ENCODE measurements at regions not wholly inside any gene's neighbourhood (a gene's known extent, or its start where the extent isn't known, plus 50 kb on each side); places are given as distances from the start of the nearest gene placed in this dataset.

DNA sequence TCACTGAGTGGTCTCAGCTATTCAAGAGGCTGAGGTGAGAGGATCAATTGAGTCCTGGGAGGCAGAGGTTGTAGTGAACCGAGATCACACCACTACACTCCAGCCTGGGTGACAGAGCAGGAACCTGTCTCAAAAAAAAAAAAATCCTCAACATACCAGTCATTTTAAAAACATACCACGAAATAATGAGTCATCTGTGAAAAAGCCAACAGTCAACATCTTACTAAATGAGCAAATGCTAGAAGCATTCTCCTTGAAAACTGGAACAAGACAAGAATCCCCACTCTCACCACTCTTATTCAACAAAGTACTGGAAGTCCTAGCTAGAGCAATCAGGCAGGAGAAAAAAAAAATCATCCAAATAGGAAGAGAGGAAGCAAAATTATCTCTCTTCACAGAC is 104.0 kb upstream of the ARHGEF9 start:
- H3K4me3 ChIP-seq (ENCODE audit: control insufficient read depth in 2 of 3, extremely low read depth in 1 of 3, insufficient read depth in 2 of 3, low read depth in 1 of 3, low read length in 3 of 3) = no peak overlapping the region
- no peak overlapping the region for H3K4me2 ChIP-seq (ENCODE audit: control insufficient read depth, extremely low read depth, insufficient read depth, low read depth, low read length)
- FAIRE-seq = no peak
- peaks cover 6% of the 10 kb centered on the region for H3K9me3 ChIP-seq (ENCODE audit: control insufficient read depth, low read depth, low read length)
- H4K20me1 ChIP-seq (ENCODE audit: control insufficient read depth, extremely low read depth, insufficient read depth, low read length) = no peaks in the 10 kb centered on the region
- TF ChIP-seq CTCF (optimal IDR thresholded peaks at IDR 0.05 in 1 of 3, IDR thresholded peaks at IDR 0.05 in 1 of 3, conservative IDR thresholded peaks at IDR 0.05 in 1 of 3; ENCODE audit: extremely low read depth in 1 of 3, insufficient read depth in 2 of 3, low read length in 3 of 3) = no peak
- no peak for TF ChIP-seq EZH2 (IDR thresholded peaks at IDR 0.05; ENCODE audit: low read length)
- no peak for DNase-seq (ENCODE audit: low read depth, low spot score)
- dilution Hi-C loops (cut with MboI; ENCODE audit: extremely low pct_ligation_motif_present, low sequenced_read_pairs) = no loop called here
- no peak overlapping the region for H3K9ac ChIP-seq (ENCODE audit: control insufficient read depth, extremely low read depth, insufficient read depth, low read length)
- no peak overlapping the region for H3K27ac ChIP-seq (ENCODE audit: control insufficient read depth, insufficient read depth, low read length)
- no peaks in the 10 kb centered on the region for H3K9me1 ChIP-seq (ENCODE audit: control insufficient read depth, extremely low read depth, insufficient read depth, low read length)
- no peaks in the 10 kb centered on the region for H3K36me3 ChIP-seq (ENCODE audit: control insufficient read depth in 2 of 2, extremely low read depth in 1 of 2, insufficient read depth in 2 of 2, low read length in 2 of 2)
- H3K4me1 ChIP-seq (ENCODE audit: control insufficient read depth, extremely low read depth, insufficient read depth, low read length) = no peaks in the 10 kb centered on the region
- no peak overlapping the region for H2AFZ ChIP-seq (ENCODE audit: control insufficient read depth, low read length)
- no peaks in the 10 kb centered on the region for H3K79me2 ChIP-seq (ENCODE audit: control insufficient read depth, insufficient read depth, low read length)
- no peaks in the 10 kb centered on the region for H3K27me3 ChIP-seq (ENCODE audit: control insufficient read depth, extremely low read depth, insufficient read depth, low read length)

DNA sequence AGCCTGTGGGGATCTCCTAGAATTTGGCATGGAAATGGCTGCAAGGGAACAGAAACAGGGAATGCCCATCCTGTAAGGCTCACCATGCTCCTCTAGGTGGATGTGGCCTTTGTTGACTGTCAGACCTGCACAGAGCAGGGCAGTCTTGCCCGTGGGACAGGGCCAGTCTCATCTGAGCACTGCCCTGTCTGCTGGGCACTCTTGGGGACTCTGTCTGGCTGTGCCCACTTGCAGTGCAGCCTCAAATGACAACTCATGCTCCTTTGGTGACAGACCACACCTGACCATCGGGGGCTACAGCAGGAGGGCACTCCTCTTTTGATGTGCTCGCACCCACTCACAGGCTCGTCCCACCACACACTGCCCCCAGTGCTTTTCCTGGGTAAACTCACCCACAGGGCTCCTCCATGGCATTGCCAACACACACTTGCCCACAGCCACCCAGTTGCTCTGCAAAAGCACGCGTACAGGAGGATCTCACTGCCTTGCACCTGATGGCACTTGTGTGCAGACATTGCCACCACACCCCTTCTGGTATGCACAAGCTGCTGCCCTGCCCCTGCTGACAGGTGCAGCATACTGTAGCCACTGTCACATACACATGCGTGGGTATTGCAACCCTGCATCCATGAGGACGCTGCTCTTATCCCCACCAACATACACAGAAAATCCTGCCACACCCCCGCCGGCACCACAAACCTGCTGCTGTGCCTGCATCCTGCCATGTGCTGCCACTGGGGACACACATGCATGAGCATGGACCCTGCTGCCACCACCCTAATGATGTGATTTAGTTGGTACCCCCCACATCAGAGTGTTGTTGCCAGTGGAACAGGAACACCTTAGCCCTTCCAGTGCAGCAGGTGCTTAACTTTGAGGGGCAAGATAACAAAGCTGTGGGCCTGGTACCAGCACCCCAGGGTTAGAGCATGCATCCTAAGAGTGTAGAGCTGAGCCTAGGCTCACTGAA is 100.1 kb upstream of the ARHGEF9 start:
- Histone ChIP-seq H3K4me3 (ENCODE audit: control insufficient read depth in 2 of 3, extremely low read depth in 1 of 3, insufficient read depth in 2 of 3, low read depth in 1 of 3, low read length in 3 of 3) (no peak overlapping the region), H3K9me3 (ENCODE audit: control insufficient read depth, low read depth, low read length) (peaks cover 3% of the 10 kb centered on the region), H3K27me3 (ENCODE audit: control insufficient read depth, extremely low read depth, insufficient read depth, low read length) (no peaks in the 10 kb centered on the region), H4K20me1 (ENCODE audit: control insufficient read depth, extremely low read depth, insufficient read depth, low read length) (no peaks in the 10 kb centered on the region), H3K36me3 (ENCODE audit: control insufficient read depth in 2 of 2, extremely low read depth in 1 of 2, insufficient read depth in 2 of 2, low read length in 2 of 2) (no peaks in the 10 kb centered on the region), H3K9ac (ENCODE audit: control insufficient read depth, extremely low read depth, insufficient read depth, low read length) (no peak overlapping the region), H3K27ac (ENCODE audit: control insufficient read depth, insufficient read depth, low read length) (no peak overlapping the region), H2AFZ (ENCODE audit: control insufficient read depth, low read length) (no peak overlapping the region), H3K79me2 (ENCODE audit: control insufficient read depth, insufficient read depth, low read length) (no peaks in the 10 kb centered on the region), H3K4me2 (ENCODE audit: control insufficient read depth, extremely low read depth, insufficient read depth, low read depth, low read length) (no peak overlapping the region), H3K9me1 (ENCODE audit: control insufficient read depth, extremely low read depth, insufficient read depth, low read length) (no peaks in the 10 kb centered on the region), H3K4me1 (ENCODE audit: control insufficient read depth, extremely low read depth, insufficient read depth, low read length) (no peaks in the 10 kb centered on the region)
- TF ChIP-seq CTCF (optimal IDR thresholded peaks at IDR 0.05 in 1 of 3, IDR thresholded peaks at IDR 0.05 in 1 of 3, conservative IDR thresholded peaks at IDR 0.05 in 1 of 3; ENCODE audit: extremely low read depth in 1 of 3, insufficient read depth in 2 of 3, low read length in 3 of 3) (no peak), EZH2 (IDR thresholded peaks at IDR 0.05; ENCODE audit: low read length) (no peak)
- dilution Hi-C loops (cut with MboI; ENCODE audit: extremely low pct_ligation_motif_present, low sequenced_read_pairs) = no loop called here
- DNase-seq (ENCODE audit: low read depth, low spot score) (no peak), FAIRE-seq (no peak)

Data from keratinocyte (primary cell).